NCI-H748 (cell line): ENCODE measurements at regions not wholly inside any gene's neighbourhood (a gene's known extent, or its start where the extent isn't known, plus 50 kb on each side); places are given as distances from the start of the nearest gene placed in this dataset.
"Not testable (repeated sequence)": the region's sequence is repeated elsewhere in the genome, so short reads cannot be mapped to it uniquely, and the experiment has no call there.

Experiments
- DNase-seq: peaks from one replicate; lab custom pipeline; 2025; ENCODE audit not compliant: unreplicated experiment; lab: John Stamatoyannopoulos, UW

- DNase-seq: no peak
These were observed 248.3 kb downstream of the PHF14 start for GRCh38 chr7:11221984-11222383.

GRCh38 chr7:11224535-11224934 lies 250.9 kb downstream of the PHF14 start:
- DNase-seq: no peak

GRCh38 chr7:11228515-11228914 lies 254.8 kb downstream of the PHF14 start:
- peak; percentile 35 for DNase-seq

- no peak for DNase-seq
These were observed 257.5 kb downstream of the PHF14 start for GRCh38 chr7:11231190-11231589.

GRCh38 chr7:11232462-11232861 lies 258.8 kb downstream of the PHF14 start:
- no peak for DNase-seq

- DNase-seq: no peak
These were observed 260.2 kb downstream of the PHF14 start for GRCh38 chr7:11233871-11234270.

GRCh38 chr7:11235491-11235890 lies 261.8 kb downstream of the PHF14 start:
- DNase-seq: no peak

- DNase-seq: peak; percentile 28
These were observed 263.0 kb downstream of the PHF14 start for GRCh38 chr7:11236680-11237079.

GRCh38 chr7:11237742-11238141 lies 264.1 kb downstream of the PHF14 start:
- peak; percentile 78 for DNase-seq

GRCh38 chr7:11239316-11239715 lies 265.6 kb downstream of the PHF14 start:
- DNase-seq: no peak

- DNase-seq: no peak
These were observed 270.1 kb downstream of the PHF14 start for GRCh38 chr7:11243739-11244138.

GRCh38 chr7:11244149-11244548 lies 270.5 kb downstream of the PHF14 start:
- DNase-seq: no peak

GRCh38 chr7:11247545-11247944 lies 273.9 kb downstream of the PHF14 start:
- no peak for DNase-seq

GRCh38 chr7:11251436-11251835 lies 277.8 kb downstream of the PHF14 start:
- DNase-seq: no peak

- no peak for DNase-seq
These were observed 278.4 kb downstream of the PHF14 start for GRCh38 chr7:11252011-11252607.

GRCh38 chr7:11252705-11253272 lies 279.1 kb downstream of the PHF14 start:
- DNase-seq: no peak

GRCh38 chr7:11256501-11256900 lies 282.8 kb downstream of the PHF14 start:
- DNase-seq: no peak

GRCh38 chr7:11261470-11261869 lies 287.8 kb downstream of the PHF14 start:
- peak; percentile 97 for DNase-seq

- no peak for DNase-seq
These were observed 292.4 kb downstream of the PHF14 start for GRCh38 chr7:11266101-11266500.

- no peak for DNase-seq
These were observed 298.7 kb downstream of the PHF14 start for GRCh38 chr7:11272352-11272751.

GRCh38 chr7:11274074-11274473 lies 300.4 kb downstream of the PHF14 start:
- DNase-seq: no peak

GRCh38 chr7:11281953-11282352 lies 308.3 kb downstream of the PHF14 start:
- no peak for DNase-seq

GRCh38 chr7:11283584-11283983 lies 309.9 kb downstream of the PHF14 start:
- DNase-seq: not testable (repeated sequence)
